Fibroblast of upper back skin (primary cell): ENCODE measurements at regions not wholly inside any gene's neighbourhood (a gene's known extent, or its start where the extent isn't known, plus 50 kb on each side); places are given as distances from the start of the nearest gene placed in this dataset.
"Not testable (repeated sequence)": the region's sequence is repeated elsewhere in the genome, so short reads cannot be mapped to it uniquely, and the experiment has no call there.

Experiments
- DNase-seq: peaks from one replicate; pipeline ENCODE4 v3.0.0-alpha.2; 2013

- DNase-seq, result no peak
Measured at GRCh38 chr6:67160820-67161219, 1453.8 kb upstream of the EYS start.

- DNase-seq, result no peak
Measured at GRCh38 chr6:67141005-67141404, 1434.0 kb upstream of the EYS start.

- no peak for DNase-seq
Measured at GRCh38 chr6:67133973-67134372, 1426.9 kb upstream of the EYS start.

GRCh38 chr6:67131827-67132226 is 1424.8 kb upstream of the EYS start:
- DNase-seq, result no peak

- DNase-seq, result no peak
Measured at GRCh38 chr6:67129780-67130179, 1422.8 kb upstream of the EYS start.

- DNase-seq, result peak; percentile 28
Measured at GRCh38 chr6:67127041-67127440, 1420.0 kb upstream of the EYS start.

- no peak for DNase-seq
Measured at GRCh38 chr6:67121115-67121514, 1414.1 kb upstream of the EYS start.

GRCh38 chr6:67112120-67112519 is 1405.1 kb upstream of the EYS start:
- no peak for DNase-seq

- DNase-seq, result no peak
Measured at GRCh38 chr6:67102743-67103142, 1395.7 kb upstream of the EYS start.

- DNase-seq, result not testable (repeated sequence)
Measured at GRCh38 chr6:67095618-67096226, 1388.7 kb upstream of the EYS start.

- no peak for DNase-seq
Measured at GRCh38 chr6:67094431-67094946, 1387.5 kb upstream of the EYS start.

- DNase-seq, result no peak
Measured at GRCh38 chr6:67073938-67074337, 1366.9 kb upstream of the EYS start.

GRCh38 chr6:67068781-67069180 is 1361.8 kb upstream of the EYS start:
- no peak for DNase-seq

- no peak for DNase-seq
Measured at GRCh38 chr6:67064323-67064722, 1357.3 kb upstream of the EYS start.

GRCh38 chr6:67047996-67048395 is 1341.0 kb upstream of the EYS start:
- DNase-seq, result no peak

- DNase-seq, result peak; percentile 3
Measured at GRCh38 chr6:67045076-67045475, 1338.0 kb upstream of the EYS start.

- DNase-seq, result no peak
Measured at GRCh38 chr6:67031451-67031850, 1324.4 kb upstream of the EYS start.

- DNase-seq, result no peak
Measured at GRCh38 chr6:67030861-67031260, 1323.8 kb upstream of the EYS start.

GRCh38 chr6:67016921-67017460 is 1310.0 kb upstream of the EYS start:
- DNase-seq, result no peak

GRCh38 chr6:67011441-67011840 is 1304.4 kb upstream of the EYS start:
- no peak for DNase-seq

GRCh38 chr6:67009818-67010217 is 1302.8 kb upstream of the EYS start:
- DNase-seq, result no peak

- DNase-seq, result no peak
Measured at GRCh38 chr6:67003844-67004243, 1296.8 kb upstream of the EYS start.

- no peak for DNase-seq
Measured at GRCh38 chr6:67000121-67000520, 1293.1 kb upstream of the EYS start.

- DNase-seq, result not testable (repeated sequence)
Measured at GRCh38 chr6:66997579-66997978, 1290.6 kb upstream of the EYS start.

GRCh38 chr6:66995669-66996068 is 1288.6 kb upstream of the EYS start:
- no peak for DNase-seq
